Suprapubic skin (tissue), 4 donors: ENCODE measurements at regions not wholly inside any gene's neighbourhood (a gene's known extent, or its start where the extent isn't known, plus 50 kb on each side); places are given as distances from the start of the nearest gene placed in this dataset.

Experiments
- DNase-seq, 2 donors: peaks; one replicate each; pipeline ENCODE4 v3.0.0-alpha.2; 2019; ENCODE audit warnings: low spot score in 2 of 2
- H3K27ac ChIP-seq: fragments of 200-600 bp; sonication (generic); one replicate; pipeline ENCODE4 v1.5.1; 2019
- H3K27me3 ChIP-seq: fragments of 200-600 bp; sonication (generic); one replicate; pipeline ENCODE4 v1.5.1; 2019
- H3K36me3 ChIP-seq: fragments of 200-600 bp; sonication (generic); one replicate; pipeline ENCODE4 v1.5.1; 2019
- H3K4me1 ChIP-seq: fragments of 200-600 bp; sonication (generic); one replicate; pipeline ENCODE4 v1.5.1; 2019
- H3K4me3 ChIP-seq: fragments of 200-600 bp; sonication (generic); one replicate; pipeline ENCODE4 v1.5.1; 2019; ENCODE audit warnings: mild to moderate bottlenecking
- H3K9me3 ChIP-seq: fragments of 200-600 bp; sonication (generic); one replicate; pipeline ENCODE4 v1.5.1; 2019
- CTCF ChIP-seq, 2 donors: fragments of 200-600 bp in 1 of 2; fragments of 450-650 bp in 1 of 2; sonication (generic) in 1 of 2; IDR thresholded peaks; one replicate each; pipeline ENCODE4 v1.5.1; 2016 to 2019; ENCODE audit warnings: antibody characterized with exemption in 2 of 2, mild to moderate bottlenecking in 1 of 2, moderate library complexity in 1 of 2
- EP300 ChIP-seq: sonication (generic); formaldehyde crosslinking; IDR thresholded peaks from one replicate; pipeline ENCODE4 v1.6.1; 2017; ENCODE audit warnings: antibody characterized with exemption
- POLR2A ChIP-seq, 2 donors: fragments of 450-650 bp; IDR thresholded peaks; one replicate each; pipeline ENCODE4 v1.6.1; 2017; ENCODE audit warnings: antibody characterized with exemption in 2 of 2, mild to moderate bottlenecking in 2 of 2, moderate library complexity in 2 of 2
- POLR2AphosphoS5 ChIP-seq, 3 donors: sonication (generic); formaldehyde crosslinking; IDR thresholded peaks; one replicate each; pipeline ENCODE4 v1.6.1; 2017; ENCODE audit warnings: antibody characterized with exemption in 3 of 3
- WGBS: methylation state at CpG from one replicate; pipeline ENCODE4 v1.1.5; 2018; 5-methylcytosine and 5-hydroxymethylcytosine counted together

- TF ChIP-seq CTCF (IDR thresholded peaks at IDR 0.05) (no peak), POLR2A (IDR thresholded peaks at IDR 0.05) (no peak), POLR2AphosphoS5 (IDR thresholded peaks at IDR 0.05) (no peak), EP300 (no peak)
- WGBS, result 78% methylated on average over 6 of the region's 6 CpGs
- no peaks in the 10 kb centered on the region for H3K36me3 ChIP-seq
- no peaks in the 10 kb centered on the region for H3K4me1 ChIP-seq
- H3K27ac ChIP-seq, result no peak overlapping the region
- no peaks in the 10 kb centered on the region for H3K9me3 ChIP-seq
- H3K4me3 ChIP-seq, result no peak overlapping the region
- H3K27me3 ChIP-seq, result no peaks in the 10 kb centered on the region
- DNase-seq, result no peak
Measured at GRCh38 chr2:221293949-221294742, 278.0 kb downstream of the EPHA4 start.

GRCh38 chr2:221304916-221305315 lies 267.2 kb downstream of the EPHA4 start:
- H3K27me3 ChIP-seq, result no peaks in the 10 kb centered on the region
- H3K4me1 ChIP-seq, result peaks cover 4% of the 10 kb centered on the region
- no peak overlapping the region for H3K4me3 ChIP-seq
- WGBS, result 59% methylated on average over 2 of the region's 2 CpGs
- no peak for DNase-seq
- no peak overlapping the region for H3K27ac ChIP-seq
- no peaks in the 10 kb centered on the region for H3K9me3 ChIP-seq
- TF ChIP-seq CTCF (IDR thresholded peaks at IDR 0.05) (no peak), POLR2A (IDR thresholded peaks at IDR 0.05) (no peak), POLR2AphosphoS5 (IDR thresholded peaks at IDR 0.05) (no peak)
- no peaks in the 10 kb centered on the region for H3K36me3 ChIP-seq

- no peaks in the 10 kb centered on the region for H3K27me3 ChIP-seq
- TF ChIP-seq POLR2AphosphoS5 (IDR thresholded peaks at IDR 0.05) (no peak), CTCF (IDR thresholded peaks at IDR 0.05) (no peak), EP300 (no peak), POLR2A (IDR thresholded peaks at IDR 0.05) (no peak)
- DNase-seq, result no peak
- H3K27ac ChIP-seq, result no peak overlapping the region
- no peaks in the 10 kb centered on the region for H3K9me3 ChIP-seq
- peaks cover 4% of the 10 kb centered on the region for H3K4me1 ChIP-seq
- no peak overlapping the region for H3K4me3 ChIP-seq
- H3K36me3 ChIP-seq, result no peaks in the 10 kb centered on the region
- WGBS, result 70% methylated on average over 4 of the region's 4 CpGs
Measured at GRCh38 chr2:221308507-221309066, 263.5 kb downstream of the EPHA4 start.

GRCh38 chr2:221309892-221310583 lies 262.1 kb downstream of the EPHA4 start:
- WGBS, result 88% methylated on average over 10 of the region's 10 CpGs

More at GRCh38 chr2:221309892-221310583, 262.1 kb downstream of the EPHA4 start:
- no peaks in the 10 kb centered on the region for H3K27me3 ChIP-seq
- no peak for TF ChIP-seq EP300
- TF ChIP-seq CTCF (IDR thresholded peaks at IDR 0.05), result no peak
- no peak for TF ChIP-seq POLR2A (IDR thresholded peaks at IDR 0.05)
- no peak for TF ChIP-seq POLR2AphosphoS5 (IDR thresholded peaks at IDR 0.05)
- peaks cover under 1% of the 10 kb centered on the region for H3K4me1 ChIP-seq
- H3K4me3 ChIP-seq, result no peak overlapping the region
- no peaks in the 10 kb centered on the region for H3K36me3 ChIP-seq
- no peaks in the 10 kb centered on the region for H3K9me3 ChIP-seq
- H3K27ac ChIP-seq, result no peak overlapping the region
- no peak for DNase-seq
